ES-I3 (cell line): ENCODE measurements at regions not wholly inside any gene's neighbourhood (a gene's known extent, or its start where the extent isn't known, plus 50 kb on each side); places are given as distances from the start of the nearest gene placed in this dataset.
"Not testable (repeated sequence)": the region's sequence is repeated elsewhere in the genome, so short reads cannot be mapped to it uniquely, and the experiment has no call there.

ENCODE experiments used
- H3K36me3 ChIP-seq: 2 replicates; pipeline ENCODE4 v1.6.1; 2013; ENCODE audit warnings: mild to moderate bottlenecking, low read length, control low read depth, moderate library complexity; ENCODE audit not compliant: insufficient read depth
- H3K4me1 ChIP-seq: 2 replicates; pipeline ENCODE4 v1.6.1; 2013; ENCODE audit warnings: mild to moderate bottlenecking, control low read depth, low read length; ENCODE audit not compliant: insufficient read depth
- H3K9ac ChIP-seq: 2 replicates; pipeline ENCODE4 v1.6.1; 2013; ENCODE audit warnings: low read depth, mild to moderate bottlenecking, low read length, moderate library complexity
- H3K9me3 ChIP-seq: 2 replicates; pipeline ENCODE4 v1.6.1; 2013; ENCODE audit warnings: mild to moderate bottlenecking, low read length, moderate library complexity; ENCODE audit not compliant: control insufficient read depth, insufficient read depth

DNA sequence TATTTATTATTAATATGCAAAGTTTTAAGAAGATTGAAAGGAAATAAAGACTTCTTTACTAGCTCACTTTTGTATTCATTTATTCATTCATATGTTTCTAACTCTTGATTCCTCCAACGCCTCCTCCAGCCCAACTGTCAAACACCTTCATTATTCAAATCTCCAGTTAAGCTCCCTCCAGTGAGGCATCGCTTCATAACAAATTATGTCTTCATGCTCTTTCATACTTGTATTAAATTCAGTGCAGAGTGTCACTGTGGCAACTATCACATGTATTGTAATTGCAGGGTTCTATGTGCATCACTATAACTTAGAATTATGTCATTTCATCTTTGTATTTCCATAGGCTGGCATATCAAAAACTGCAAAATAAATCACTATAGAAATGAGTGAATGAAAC is 1394.2 kb upstream of the PCDH7 start:
- no peaks in the 10 kb centered on the region for H3K9me3 ChIP-seq
- H3K9ac ChIP-seq = no peak overlapping the region; the same call in 1 of the 2 replicates
- no peaks in the 10 kb centered on the region for H3K4me1 ChIP-seq
- no peaks in the 10 kb centered on the region for H3K36me3 ChIP-seq

GRCh38 chr4:29326816-29327215 is 1393.4 kb upstream of the PCDH7 start:
- Histone ChIP-seq H3K36me3 (no peaks in the 10 kb centered on the region), H3K9me3 (no peaks in the 10 kb centered on the region), H3K9ac (no peak overlapping the region), H3K4me1 (no peaks in the 10 kb centered on the region)

DNA sequence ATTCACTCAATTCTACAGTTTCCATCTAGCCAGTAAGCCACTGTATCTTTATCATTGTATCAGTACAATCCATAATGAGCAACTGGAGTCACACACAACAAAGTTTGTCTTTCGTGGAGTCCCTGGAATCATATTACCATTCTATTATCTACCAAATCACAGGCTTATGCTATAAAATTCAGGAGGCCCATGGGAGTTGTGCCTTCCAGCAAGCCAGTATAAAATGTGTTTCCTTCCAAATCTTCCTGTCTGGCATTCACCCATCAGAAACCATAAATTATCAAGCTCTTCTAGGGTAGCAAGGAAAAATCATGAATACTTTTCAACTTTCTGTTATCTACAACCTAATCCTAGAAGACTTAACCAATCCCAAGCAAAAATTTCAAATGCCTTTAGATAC is 1383.3 kb upstream of the PCDH7 start:
- H3K36me3 ChIP-seq = no peaks in the 10 kb centered on the region
- no peak overlapping the region for H3K9ac ChIP-seq
- no peaks in the 10 kb centered on the region for H3K4me1 ChIP-seq
- H3K9me3 ChIP-seq = no peaks in the 10 kb centered on the region

- Histone ChIP-seq H3K4me1 (no peaks in the 10 kb centered on the region), H3K9ac (no peak overlapping the region), H3K9me3 (0 out of 2 replicates have a peak, but pooled peaks cover 2% of the 10 kb centered on the region), H3K36me3 (no peaks in the 10 kb centered on the region)
Observed at GRCh38 chr4:29372971-29373370, 1347.2 kb upstream of the PCDH7 start.

DNA sequence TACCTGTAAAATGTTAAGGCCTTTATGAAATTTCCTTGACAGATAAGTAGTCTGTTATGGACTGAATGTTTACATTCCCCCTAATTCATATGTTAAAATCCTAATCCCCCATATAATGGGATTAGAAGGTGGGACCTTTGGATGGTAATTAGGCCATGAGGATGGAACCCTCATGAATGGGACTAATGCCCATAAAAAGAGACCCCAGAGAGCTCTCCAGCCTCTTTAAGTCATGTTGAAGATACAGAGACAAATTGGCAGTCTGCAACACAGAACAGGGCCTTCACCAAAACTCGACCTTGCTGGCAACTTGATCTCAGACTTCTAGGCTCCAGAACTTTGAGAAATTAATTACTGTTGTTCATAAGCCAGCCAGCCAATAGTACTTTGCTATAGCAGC is 1344.5 kb upstream of the PCDH7 start:
- Histone ChIP-seq H3K4me1 (no peaks in the 10 kb centered on the region), H3K9me3 (no peaks in the 10 kb centered on the region), H3K36me3 (no peaks in the 10 kb centered on the region), H3K9ac (no peak overlapping the region)

GRCh38 chr4:29378237-29378636 is 1341.9 kb upstream of the PCDH7 start:
- not testable (repeated sequence) for H3K4me1 ChIP-seq, H3K9ac ChIP-seq, H3K9me3 ChIP-seq, H3K36me3 ChIP-seq

DNA sequence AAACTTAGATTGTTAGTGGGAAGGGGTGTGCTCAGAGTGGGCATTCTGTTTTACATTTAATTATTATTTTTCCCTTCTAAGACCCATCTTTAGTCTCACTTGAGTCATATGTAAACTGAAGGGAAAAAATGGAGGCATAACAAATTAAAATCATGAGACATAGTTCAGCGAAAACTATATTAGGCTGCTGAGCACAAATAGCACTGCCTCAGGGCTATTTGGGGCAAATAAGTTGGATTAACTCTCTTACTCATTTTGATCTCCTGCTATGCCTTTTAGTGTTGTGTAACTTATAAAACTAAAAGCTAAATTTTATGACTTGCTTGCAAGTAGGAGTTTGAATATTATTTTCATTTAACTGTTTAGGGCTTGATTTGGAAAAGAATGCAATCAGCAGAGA is 1329.2 kb upstream of the PCDH7 start:
- Histone ChIP-seq H3K9me3 (peaks cover 4% of the 10 kb centered on the region; the same call in 1 of the 2 replicates), H3K36me3 (no peaks in the 10 kb centered on the region), H3K4me1 (no peaks in the 10 kb centered on the region)

DNA sequence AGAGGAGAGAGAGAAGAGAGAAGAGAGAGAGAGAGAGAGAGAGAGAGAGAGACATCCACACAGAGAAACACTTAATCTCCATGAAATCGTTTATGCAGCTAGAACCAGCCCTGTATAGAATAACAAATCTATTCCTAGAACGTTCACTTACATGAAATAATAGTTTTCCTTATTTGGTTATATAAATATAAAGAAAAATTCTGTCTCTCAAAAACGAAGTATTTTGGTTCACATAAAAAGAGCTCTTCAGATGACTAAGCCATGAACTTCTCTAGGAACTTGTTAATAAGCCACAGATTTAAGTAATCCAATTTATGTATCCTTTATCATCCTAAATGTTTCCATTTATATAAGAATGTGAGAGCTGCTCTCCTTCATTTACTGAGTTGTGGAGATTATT is 1315.1 kb upstream of the PCDH7 start:
- Histone ChIP-seq H3K36me3 (no peaks in the 10 kb centered on the region), H3K4me1 (no peaks in the 10 kb centered on the region), H3K9ac (no peak overlapping the region), H3K9me3 (no peaks in the 10 kb centered on the region)

More for the DNA sequence above, 1329.2 kb upstream of the PCDH7 start:
- no peak overlapping the region for H3K9ac ChIP-seq

DNA sequence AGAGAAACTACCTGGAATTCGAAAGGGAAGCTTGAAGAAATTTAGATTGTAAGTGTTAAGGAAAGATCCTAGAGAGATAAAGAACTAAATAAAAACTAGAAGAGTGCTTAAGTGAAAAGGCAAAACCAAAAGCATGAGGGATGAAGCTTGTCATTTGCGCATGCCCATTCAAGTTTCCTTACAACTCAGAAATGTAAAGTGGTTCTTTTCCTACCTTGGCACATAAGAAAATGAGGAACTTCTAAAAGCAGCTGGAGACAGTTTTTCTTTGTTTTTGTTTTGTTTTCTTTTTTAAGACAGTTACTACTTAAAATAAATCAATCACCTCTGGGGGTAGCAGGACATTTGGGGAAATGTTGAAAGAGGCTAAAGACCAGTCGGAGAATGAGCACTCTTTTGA is 1304.4 kb upstream of the PCDH7 start:
- no peak overlapping the region for H3K9ac ChIP-seq
- H3K9me3 ChIP-seq = no peaks in the 10 kb centered on the region
- no peaks in the 10 kb centered on the region for H3K4me1 ChIP-seq
- no peaks in the 10 kb centered on the region for H3K36me3 ChIP-seq

DNA sequence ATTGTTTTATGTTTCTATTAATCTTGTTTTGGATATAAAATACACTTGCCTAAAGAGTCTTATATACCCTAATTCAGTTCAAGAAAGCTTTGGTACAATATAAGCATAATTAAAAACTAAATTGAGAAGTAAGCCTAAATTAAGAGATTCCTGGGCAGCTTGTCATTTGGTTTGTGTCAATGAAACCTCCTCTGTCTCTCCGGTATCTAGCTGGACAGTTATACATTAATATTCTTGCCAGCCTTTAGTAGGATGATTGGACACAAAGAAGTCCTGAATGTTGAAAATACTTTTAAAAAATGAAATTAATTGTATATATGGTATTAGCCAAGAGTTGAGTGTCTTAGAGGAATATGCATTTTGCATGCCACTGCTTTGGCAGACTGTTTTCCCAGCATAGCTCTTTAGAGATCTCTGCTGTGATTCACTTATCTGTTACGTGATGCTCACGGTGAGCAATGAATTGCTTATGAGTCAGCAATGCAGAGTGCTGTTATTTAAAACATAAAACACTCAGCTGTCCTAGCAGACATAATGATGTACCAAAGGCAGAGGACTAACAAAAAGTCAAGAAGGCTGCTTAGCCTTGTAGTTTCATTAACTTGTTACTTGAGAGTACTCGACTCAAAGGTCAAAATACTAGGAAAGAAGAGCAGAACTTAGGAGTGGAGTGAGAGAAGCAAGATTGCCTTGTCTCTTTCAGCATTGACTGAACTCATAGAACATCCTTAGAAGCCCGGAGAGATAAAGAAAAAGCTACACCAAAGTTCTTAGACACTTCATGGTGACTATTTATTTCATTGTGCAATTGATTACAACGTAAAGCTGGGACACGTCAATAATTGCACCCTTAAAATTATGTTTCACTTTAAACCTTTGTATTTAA is 1296.1 kb upstream of the PCDH7 start:
- Histone ChIP-seq H3K36me3 (no peaks in the 10 kb centered on the region), H3K4me1 (peaks cover 3% of the 10 kb centered on the region; the same call in 1 of the 2 replicates), H3K9ac (no peak overlapping the region), H3K9me3 (no peaks in the 10 kb centered on the region)

DNA sequence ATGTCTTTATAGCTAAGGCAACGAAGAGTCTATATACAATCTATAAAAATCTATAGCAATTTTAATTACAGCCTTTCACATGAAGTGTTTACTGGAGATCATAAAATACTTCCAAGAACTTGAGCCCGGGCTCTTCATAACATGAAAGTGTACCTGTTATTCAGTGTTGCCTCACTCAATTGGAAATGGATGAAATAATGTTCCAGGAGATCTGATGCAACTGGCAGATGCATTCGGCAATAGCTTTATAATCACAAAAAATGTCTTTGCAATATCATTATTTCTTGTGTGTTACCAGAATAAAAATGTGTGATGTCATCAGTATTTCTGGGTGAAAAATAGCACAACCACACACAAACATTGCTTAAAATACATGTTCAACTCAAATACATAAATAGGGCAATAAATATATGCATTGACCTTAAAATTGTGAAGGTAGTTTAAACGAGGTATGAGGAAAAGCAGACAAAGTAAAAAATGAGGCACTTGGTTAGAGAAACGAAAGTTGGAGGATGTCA is 1266.8 kb upstream of the PCDH7 start:
- Histone ChIP-seq H3K36me3 (no peaks in the 10 kb centered on the region), H3K4me1 (no peaks in the 10 kb centered on the region), H3K9ac (no peak overlapping the region), H3K9me3 (no peaks in the 10 kb centered on the region)

DNA sequence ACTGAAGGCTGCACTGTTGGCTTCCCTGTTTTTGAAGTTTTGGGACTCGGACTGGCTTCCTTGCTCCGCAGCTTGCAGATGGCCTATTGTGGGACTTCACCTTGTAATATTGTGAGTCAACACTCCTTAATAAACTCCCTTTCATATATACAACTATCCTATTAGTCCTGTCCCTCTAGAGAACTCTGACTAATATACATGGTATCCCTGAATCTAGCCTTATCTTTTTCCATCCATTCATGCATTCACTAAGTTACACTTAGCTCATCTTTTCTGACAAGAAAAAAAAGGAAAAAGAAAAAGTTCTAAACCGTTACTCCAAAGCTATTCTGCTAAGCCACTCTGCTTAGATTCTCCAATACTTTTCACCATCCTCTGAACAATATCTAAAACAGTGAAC is 1260.2 kb upstream of the PCDH7 start:
- Histone ChIP-seq H3K9ac (no peak overlapping the region), H3K36me3 (no peaks in the 10 kb centered on the region)

DNA sequence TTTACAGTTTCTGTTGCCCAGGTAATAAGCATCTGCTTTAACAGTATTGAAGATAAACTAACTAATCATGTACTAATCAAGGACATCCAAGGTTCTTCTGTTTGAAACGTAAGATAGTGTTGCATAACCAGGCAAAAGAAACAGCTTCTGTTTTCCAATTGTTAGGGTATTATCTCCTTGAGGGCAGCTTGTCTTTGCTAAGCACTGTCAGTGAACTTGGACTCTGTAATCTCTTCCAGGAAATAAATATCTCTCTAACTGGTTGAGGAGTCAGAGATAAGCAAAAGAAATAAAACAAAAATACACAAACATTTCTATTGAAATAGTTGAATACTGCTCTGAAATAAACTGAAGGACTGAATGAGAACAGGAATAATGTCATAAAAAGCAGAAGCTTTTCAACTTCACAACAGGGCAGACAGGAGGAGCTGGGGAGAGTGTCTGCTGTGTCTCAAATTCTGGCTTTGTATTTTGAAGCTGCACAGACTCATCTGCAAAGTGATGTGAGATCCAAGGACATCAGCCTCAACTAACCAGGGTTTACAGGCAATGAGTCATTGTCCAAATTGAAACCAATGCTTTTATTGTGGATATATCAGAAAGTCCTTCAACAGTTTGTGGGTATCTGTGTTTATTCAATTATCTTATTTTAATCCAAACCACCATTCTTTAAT is 1253.0 kb upstream of the PCDH7 start:
- H3K36me3 ChIP-seq = no peaks in the 10 kb centered on the region
- H3K9ac ChIP-seq = no peak overlapping the region
- H3K4me1 ChIP-seq = no peaks in the 10 kb centered on the region
- H3K9me3 ChIP-seq = no peaks in the 10 kb centered on the region

More for the DNA sequence above, 1260.2 kb upstream of the PCDH7 start:
- no peaks in the 10 kb centered on the region for H3K4me1 ChIP-seq
- no peaks in the 10 kb centered on the region for H3K9me3 ChIP-seq
